Stimulated activated memory B cell treated with anti-CD40 and anti-IgM and Interleukin-4, amounts not matched to agents 10 μg/mL and 1 μg/mL and 100 μg/mL, for 72 hours (primary cell): ENCODE measurements at regions not wholly inside any gene's neighbourhood (a gene's known extent, or its start where the extent isn't known, plus 50 kb on each side); places are given as distances from the start of the nearest gene placed in this dataset.

ENCODE experiments used
- ATAC-seq: fragments of 150-1000 bp; cut with Tn5 transposase; 2 replicates; pipeline ENCODE4 v1.10.0; 2021
- H3K27ac Mint-ChIP-seq: one replicate; pipeline ENCODE4 v1.8.0; 2022; ENCODE audit warnings: mild to moderate bottlenecking, mixed read lengths
- H3K27me3 Mint-ChIP-seq: one replicate; pipeline ENCODE4 v1.8.0; 2022; ENCODE audit warnings: mixed read lengths
- H3K36me3 Mint-ChIP-seq: one replicate; pipeline ENCODE4 v1.8.0; 2022; ENCODE audit warnings: mixed read lengths
- H3K4me1 Mint-ChIP-seq: one replicate; pipeline ENCODE4 v1.8.0; 2022; ENCODE audit warnings: mixed read lengths
- H3K4me3 Mint-ChIP-seq: one replicate; pipeline ENCODE4 v1.8.0; 2022; ENCODE audit warnings: mild to moderate bottlenecking, moderate library complexity, mixed read lengths
- H3K9me3 Mint-ChIP-seq: one replicate; pipeline ENCODE4 v1.8.0; 2022; ENCODE audit warnings: mixed read lengths

DNA sequence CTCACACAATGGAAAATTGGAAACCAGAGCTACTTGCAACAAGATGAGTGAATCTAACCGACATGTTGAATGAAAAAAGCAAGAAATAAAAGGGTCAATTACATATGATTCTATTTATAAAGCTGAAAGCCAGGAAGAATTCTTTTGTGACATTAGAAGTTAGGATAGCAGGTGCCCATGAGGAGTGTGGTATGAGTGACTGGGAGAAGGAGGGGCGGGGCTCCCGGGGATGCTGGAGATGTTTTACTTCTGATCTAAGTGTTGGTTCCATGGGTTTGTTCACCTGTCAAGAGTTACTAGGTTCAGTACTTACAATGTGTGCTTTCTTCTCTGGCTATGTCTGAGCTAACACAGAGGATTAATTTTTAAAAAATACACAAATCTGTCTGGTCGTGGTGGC is 60.8 kb downstream of the NSMCE3 start:
- Mint-ChIP-seq H3K27me3 (peaks cover 34% of the 10 kb centered on the region), H3K9me3 (peaks cover 3% of the 10 kb centered on the region), H3K4me1 (no peaks in the 10 kb centered on the region), H3K36me3 (no peaks in the 10 kb centered on the region), H3K27ac (no peak overlapping the region), H3K4me3 (no peak overlapping the region)
- no peak for ATAC-seq

DNA sequence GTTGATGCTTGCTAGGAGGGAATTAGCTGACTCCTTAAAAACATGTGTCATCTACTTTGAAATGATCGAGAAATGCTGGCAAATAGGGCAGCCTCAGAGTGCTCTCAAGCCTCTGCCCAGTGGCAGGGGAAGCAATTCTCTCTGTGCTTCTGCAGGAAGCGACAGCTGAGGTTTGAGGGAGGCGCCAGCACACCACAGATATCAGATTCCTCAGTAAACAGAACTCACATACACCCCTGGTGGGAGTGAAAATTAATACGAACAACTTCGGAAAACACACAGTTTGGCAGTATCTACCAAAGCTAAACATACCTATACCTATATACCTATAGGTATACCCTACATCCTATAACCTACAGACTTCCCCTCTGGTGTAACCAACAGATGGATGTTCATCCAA is 61.3 kb downstream of the NSMCE3 start:
- Mint-ChIP-seq H3K4me3 (no peak overlapping the region), H3K36me3 (no peaks in the 10 kb centered on the region), H3K27me3 (peaks cover 34% of the 10 kb centered on the region), H3K4me1 (no peaks in the 10 kb centered on the region), H3K27ac (no peak overlapping the region), H3K9me3 (peaks cover 3% of the 10 kb centered on the region)
- ATAC-seq, result no peak

DNA sequence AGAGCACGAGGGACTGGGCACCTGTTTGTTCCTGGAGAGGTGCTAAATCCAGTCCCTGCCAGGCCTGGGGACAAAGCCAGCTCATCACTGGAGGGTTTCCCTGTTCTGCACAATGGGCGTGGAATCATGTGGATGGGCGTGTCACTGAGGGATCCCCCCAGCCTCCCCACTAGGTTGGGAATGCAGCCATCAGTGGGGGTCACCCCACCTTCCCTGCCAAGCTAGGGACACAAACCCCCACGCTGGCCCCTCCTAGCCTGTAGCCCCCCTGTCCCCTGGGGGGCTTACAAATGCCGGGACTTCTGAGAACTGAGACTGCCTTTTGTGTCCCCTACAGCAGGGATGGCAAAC is 61.9 kb downstream of the NSMCE3 start:
- Mint-ChIP-seq H3K27ac (no peak overlapping the region), H3K4me3 (no peak overlapping the region), H3K36me3 (no peaks in the 10 kb centered on the region), H3K27me3 (peaks cover 33% of the 10 kb centered on the region), H3K9me3 (peaks cover 3% of the 10 kb centered on the region), H3K4me1 (no peaks in the 10 kb centered on the region)
- peak; percentile 12 for ATAC-seq

- no peaks in the 10 kb centered on the region for H3K4me1 Mint-ChIP-seq
- H3K27me3 Mint-ChIP-seq, result peaks cover 28% of the 10 kb centered on the region
- H3K36me3 Mint-ChIP-seq, result no peaks in the 10 kb centered on the region
- no peak overlapping the region for H3K4me3 Mint-ChIP-seq
- H3K27ac Mint-ChIP-seq, result no peak overlapping the region
- no peaks in the 10 kb centered on the region for H3K9me3 Mint-ChIP-seq
- ATAC-seq, result no peak
These were observed 62.4 kb downstream of the NSMCE3 start for GRCh38 chr15:29207027-29207757.

DNA sequence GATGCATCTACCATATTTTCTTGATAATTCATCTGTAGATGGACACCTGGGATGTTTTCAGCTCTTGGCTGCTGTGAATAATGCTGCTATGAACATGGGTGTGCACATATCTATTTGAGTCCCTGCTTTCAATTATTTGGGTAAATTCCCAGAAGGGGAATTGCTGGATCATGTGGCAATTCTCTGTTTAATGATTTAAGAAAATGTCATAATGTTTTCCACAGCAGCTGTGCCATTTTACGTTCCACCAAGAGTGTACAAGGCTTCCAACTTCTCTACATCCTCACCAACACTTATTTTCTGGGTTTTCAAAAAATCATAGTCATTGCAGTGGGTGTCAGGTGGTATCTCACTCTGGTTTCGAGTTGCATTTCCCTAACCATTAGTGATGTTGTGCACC is 64.4 kb downstream of the NSMCE3 start:
- H3K9me3 Mint-ChIP-seq, result no peaks in the 10 kb centered on the region

GRCh38 chr15:29204369-29204755 is 65.3 kb downstream of the NSMCE3 start:
- Mint-ChIP-seq H3K27ac (no peak overlapping the region), H3K9me3 (no peaks in the 10 kb centered on the region), H3K4me3 (no peak overlapping the region), H3K27me3 (peaks cover 21% of the 10 kb centered on the region), H3K36me3 (no peaks in the 10 kb centered on the region), H3K4me1 (no peaks in the 10 kb centered on the region)
- no peak for ATAC-seq

More for the DNA sequence above, 64.4 kb downstream of the NSMCE3 start:
- no peaks in the 10 kb centered on the region for H3K36me3 Mint-ChIP-seq
- H3K4me1 Mint-ChIP-seq, result no peaks in the 10 kb centered on the region
- no peak overlapping the region for H3K4me3 Mint-ChIP-seq
- no peak for ATAC-seq
- H3K27me3 Mint-ChIP-seq, result peaks cover 21% of the 10 kb centered on the region
- no peak overlapping the region for H3K27ac Mint-ChIP-seq

DNA sequence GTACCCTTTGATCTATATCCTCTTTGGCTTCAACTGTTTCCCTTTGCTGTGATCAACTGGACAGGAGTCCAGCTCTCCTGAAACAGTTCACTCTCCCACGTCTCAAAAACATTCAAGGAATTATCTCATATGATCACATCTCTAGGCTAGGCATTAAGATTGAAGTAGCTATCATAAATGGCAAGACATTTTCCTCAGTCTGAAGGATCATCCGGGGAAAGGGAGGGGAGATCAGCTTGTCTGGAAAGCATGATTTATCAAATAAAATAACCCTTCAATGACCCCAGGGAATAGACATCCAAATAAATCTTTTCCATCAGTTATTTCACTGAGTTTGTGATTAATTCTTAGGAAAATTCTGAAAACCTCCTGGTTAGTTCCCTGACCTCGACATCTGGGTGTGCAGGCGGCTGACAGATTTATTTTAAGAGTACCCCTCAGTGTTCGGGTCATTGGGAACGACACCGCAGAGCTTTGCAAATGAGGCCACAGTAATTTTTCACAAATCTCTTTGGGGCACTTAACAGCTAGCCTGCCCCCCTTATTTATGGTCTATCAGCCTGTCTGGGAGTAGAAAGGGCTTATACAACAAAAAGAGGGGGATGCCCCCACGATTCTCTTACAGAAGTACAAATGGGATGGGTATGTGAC is 65.8 kb downstream of the NSMCE3 start:
- no peaks in the 10 kb centered on the region for H3K4me1 Mint-ChIP-seq
- no peak overlapping the region for H3K4me3 Mint-ChIP-seq
- H3K9me3 Mint-ChIP-seq, result no peaks in the 10 kb centered on the region
- H3K36me3 Mint-ChIP-seq, result no peaks in the 10 kb centered on the region
- no peak for ATAC-seq
- no peak overlapping the region for H3K27ac Mint-ChIP-seq
- H3K27me3 Mint-ChIP-seq, result peaks cover 21% of the 10 kb centered on the region

- Mint-ChIP-seq H3K27me3 (peaks cover 30% of the 10 kb centered on the region), H3K4me3 (no peak overlapping the region), H3K36me3 (no peaks in the 10 kb centered on the region), H3K9me3 (no peaks in the 10 kb centered on the region), H3K27ac (no peak overlapping the region), H3K4me1 (no peaks in the 10 kb centered on the region)
- no peak for ATAC-seq
These were observed 72.9 kb downstream of the NSMCE3 start for GRCh38 chr15:29196722-29197121.

- H3K27me3 Mint-ChIP-seq, result peaks cover 35% of the 10 kb centered on the region
- ATAC-seq, result no peak
- H3K36me3 Mint-ChIP-seq, result no peaks in the 10 kb centered on the region
- no peaks in the 10 kb centered on the region for H3K9me3 Mint-ChIP-seq
- H3K27ac Mint-ChIP-seq, result no peak overlapping the region
- H3K4me3 Mint-ChIP-seq, result no peak overlapping the region
- H3K4me1 Mint-ChIP-seq, result no peaks in the 10 kb centered on the region
These were observed 73.3 kb downstream of the NSMCE3 start for GRCh38 chr15:29196290-29196689.

DNA sequence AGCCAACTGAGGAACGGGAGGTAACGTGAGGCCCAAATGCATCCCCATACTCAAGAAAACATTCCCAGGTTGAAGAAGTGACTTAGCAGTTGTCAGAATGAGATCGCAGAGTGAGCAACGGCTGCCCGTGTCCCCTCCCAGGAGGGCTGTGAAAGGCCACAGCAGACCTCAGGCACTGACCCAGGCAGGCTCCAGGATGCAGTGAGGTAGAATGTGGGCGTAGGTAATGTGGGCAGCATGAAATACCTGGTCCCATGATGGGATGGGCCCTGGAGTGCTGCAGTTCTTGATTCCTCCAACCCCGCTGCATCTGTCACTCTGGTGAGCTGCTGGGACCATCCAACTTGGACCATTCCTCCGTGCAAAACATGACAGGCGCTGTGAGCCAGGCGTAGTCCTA is 74.8 kb downstream of the NSMCE3 start:
- no peak overlapping the region for H3K27ac Mint-ChIP-seq
- peaks cover 40% of the 10 kb centered on the region for H3K27me3 Mint-ChIP-seq
- no peaks in the 10 kb centered on the region for H3K4me1 Mint-ChIP-seq
- ATAC-seq, result no peak
- H3K4me3 Mint-ChIP-seq, result no peak overlapping the region
- no peaks in the 10 kb centered on the region for H3K9me3 Mint-ChIP-seq
- H3K36me3 Mint-ChIP-seq, result no peaks in the 10 kb centered on the region

- Mint-ChIP-seq H3K27me3 (peaks cover 19% of the 10 kb centered on the region), H3K9me3 (peaks cover 6% of the 10 kb centered on the region), H3K4me1 (no peaks in the 10 kb centered on the region), H3K27ac (no peak overlapping the region), H3K36me3 (no peaks in the 10 kb centered on the region), H3K4me3 (no peak overlapping the region)
- no peak for ATAC-seq
These were observed 86.4 kb downstream of the NSMCE3 start for GRCh38 chr15:29183071-29183831.

DNA sequence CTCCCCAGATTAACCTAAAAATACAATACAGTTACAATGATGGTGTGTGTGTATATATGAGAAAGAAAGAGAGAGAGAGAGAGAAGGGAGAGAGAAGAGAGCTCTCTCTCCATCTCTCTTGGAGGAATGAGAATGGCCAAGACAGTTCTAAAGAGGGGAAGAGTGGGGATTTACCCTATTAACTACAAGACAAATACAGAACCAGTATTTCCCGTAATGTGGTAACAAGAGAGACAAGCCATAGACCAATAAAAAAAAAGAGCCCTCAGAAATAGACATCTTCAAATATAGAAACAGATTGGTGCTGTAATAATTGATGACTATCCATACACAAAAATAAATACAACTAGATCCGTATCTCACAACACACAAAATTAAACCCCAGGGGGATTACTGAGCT is 87.0 kb downstream of the NSMCE3 start:
- no peaks in the 10 kb centered on the region for H3K4me1 Mint-ChIP-seq
- H3K36me3 Mint-ChIP-seq, result no peaks in the 10 kb centered on the region
- no peak overlapping the region for H3K27ac Mint-ChIP-seq
- peaks cover 21% of the 10 kb centered on the region for H3K27me3 Mint-ChIP-seq
- no peak for ATAC-seq
- no peak overlapping the region for H3K4me3 Mint-ChIP-seq
- peaks cover 6% of the 10 kb centered on the region for H3K9me3 Mint-ChIP-seq

- Mint-ChIP-seq H3K36me3 (no peaks in the 10 kb centered on the region), H3K27me3 (peaks cover 37% of the 10 kb centered on the region), H3K27ac (no peak overlapping the region), H3K9me3 (peaks cover 5% of the 10 kb centered on the region), H3K4me1 (no peaks in the 10 kb centered on the region), H3K4me3 (no peak overlapping the region)
- no peak for ATAC-seq
These were observed 96.6 kb downstream of the NSMCE3 start for GRCh38 chr15:29172742-29173725.

- no peak for ATAC-seq
- H3K4me3 Mint-ChIP-seq, result no peak overlapping the region
- H3K27me3 Mint-ChIP-seq, result peaks cover 24% of the 10 kb centered on the region
- H3K36me3 Mint-ChIP-seq, result no peaks in the 10 kb centered on the region
- H3K4me1 Mint-ChIP-seq, result no peaks in the 10 kb centered on the region
- no peak overlapping the region for H3K27ac Mint-ChIP-seq
- peaks cover 5% of the 10 kb centered on the region for H3K9me3 Mint-ChIP-seq
These were observed 99.1 kb downstream of the NSMCE3 start for GRCh38 chr15:29170521-29170920.
